HG02678 (cell line): ENCODE measurements at regions not wholly inside any gene's neighbourhood (a gene's known extent, or its start where the extent isn't known, plus 50 kb on each side); places are given as distances from the start of the nearest gene placed in this dataset.

Source experiments
- ATAC-seq: cut with Tn5 transposase; IDR thresholded peaks from one replicate; pipeline ENCODE4 v1.9.1; 2021; ENCODE audit warnings: mild to moderate bottlenecking, moderate library complexity; ENCODE audit not compliant: unreplicated experiment

DNA sequence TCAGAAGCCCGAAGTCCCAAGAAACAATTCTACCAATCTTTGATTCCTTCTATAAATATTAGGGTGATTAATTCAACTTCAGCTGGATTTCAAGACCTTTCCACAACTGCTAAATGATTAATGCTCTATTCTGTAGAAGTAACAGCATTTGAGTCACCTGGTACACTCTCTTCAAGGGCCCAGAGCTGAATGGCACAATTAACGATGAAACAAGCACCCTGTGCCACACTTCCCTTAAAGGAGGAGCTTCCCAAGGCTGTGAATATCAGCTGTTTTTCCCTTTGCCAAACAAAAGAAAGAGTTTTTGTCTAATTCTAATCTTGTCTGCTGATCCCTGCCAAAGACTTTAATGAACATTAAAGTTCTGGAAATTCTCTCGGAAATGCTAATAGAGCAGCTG lies 56.0 kb downstream of the BOD1L2 start:
- no peak for ATAC-seq

DNA sequence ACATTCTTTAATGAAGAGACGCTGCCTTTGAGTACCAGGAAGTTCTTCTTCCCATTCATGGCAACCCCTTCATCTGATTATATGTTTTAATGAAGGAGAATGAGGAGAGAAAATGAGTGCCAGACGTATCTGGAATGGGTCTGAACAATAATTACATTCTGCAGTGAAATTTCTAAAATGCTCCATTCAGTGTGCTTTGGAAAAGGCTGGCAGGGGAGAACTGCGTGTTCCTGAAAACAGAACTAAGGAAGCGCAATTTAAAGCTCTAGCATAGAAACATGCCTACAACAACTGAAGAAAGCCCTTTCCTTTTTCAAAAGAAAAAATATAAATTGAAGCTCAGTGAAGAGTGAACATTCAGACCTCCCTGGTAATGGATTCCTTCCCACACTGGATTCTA lies 58.8 kb downstream of the BOD1L2 start:
- no peak for ATAC-seq

DNA sequence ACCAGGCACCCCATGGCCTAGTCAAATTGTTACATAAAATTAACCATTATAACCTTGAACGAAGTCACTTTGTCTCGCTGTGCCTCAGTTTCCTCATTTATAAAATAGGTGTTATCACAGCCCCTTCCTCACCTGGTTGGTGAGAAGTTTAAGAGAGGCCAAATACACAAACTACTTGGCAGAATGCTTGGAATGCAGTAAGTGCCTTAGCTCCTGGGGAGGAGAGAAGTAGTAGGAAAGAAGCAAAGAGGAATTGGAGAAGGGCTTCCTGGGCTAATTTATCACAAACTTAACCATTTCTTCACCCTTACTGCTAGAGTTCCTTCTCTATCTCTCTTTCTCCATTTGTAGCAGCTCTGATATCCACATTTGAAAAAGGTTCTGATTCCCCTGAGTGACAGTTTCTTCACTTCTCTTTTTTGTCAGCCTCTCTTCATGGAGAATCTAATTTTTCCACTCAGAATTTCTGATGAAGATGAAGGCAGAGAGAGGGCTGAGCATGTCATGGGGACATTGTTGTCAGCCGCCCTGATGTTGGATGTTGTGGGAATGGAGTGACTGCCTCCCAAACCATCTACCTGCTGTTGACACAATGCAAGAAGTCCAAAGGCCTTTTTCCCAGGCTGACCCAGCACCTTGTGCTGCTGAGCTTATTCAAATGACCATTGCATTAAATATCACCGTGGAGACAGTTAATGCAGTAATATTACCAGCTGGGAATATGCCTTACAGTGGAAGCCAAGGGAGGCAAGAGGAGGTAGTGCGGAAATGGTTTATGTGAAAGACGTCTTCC lies 60.4 kb downstream of the BOD1L2 start:
- no peak for ATAC-seq

DNA sequence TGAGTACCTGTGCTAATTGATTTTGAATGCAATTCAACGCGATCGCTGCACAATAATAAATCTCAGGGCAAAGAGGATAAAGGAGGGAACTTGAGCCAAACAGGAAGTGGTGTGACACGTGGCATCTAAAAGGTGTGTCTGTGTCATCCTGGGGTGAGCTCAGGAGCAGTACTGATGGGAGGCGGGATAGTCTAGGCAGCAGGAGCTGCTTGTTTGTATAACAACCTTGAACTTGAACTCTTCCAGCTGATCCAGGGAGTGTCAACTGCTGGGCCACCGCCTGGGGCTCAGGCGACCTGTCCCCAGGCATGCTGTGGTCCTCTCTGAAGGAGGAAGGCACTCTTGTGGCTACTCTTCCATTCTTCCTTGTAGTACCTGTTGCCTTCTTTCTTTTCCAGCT lies 61.2 kb downstream of the BOD1L2 start:
- ATAC-seq: no peak

DNA sequence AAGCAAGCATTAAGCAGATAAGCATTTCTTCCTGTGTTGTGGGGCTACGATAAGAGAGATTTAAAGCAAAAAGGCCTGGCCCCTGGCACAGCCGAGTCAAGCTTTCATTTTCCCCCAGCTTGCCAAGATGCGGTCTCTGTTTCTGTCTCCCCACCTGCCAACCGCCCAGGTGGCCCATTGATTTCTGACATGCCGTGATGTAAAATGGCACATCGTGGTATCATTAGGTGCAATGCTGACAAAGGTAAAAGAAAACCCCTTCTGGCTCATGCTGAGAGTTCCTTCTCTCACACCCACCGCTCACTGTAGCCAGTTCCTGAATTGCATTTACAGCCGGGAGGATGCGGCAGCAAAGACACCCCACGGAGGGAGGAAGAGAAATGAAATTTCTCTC lies 62.8 kb downstream of the BOD1L2 start:
- ATAC-seq: peak; percentile 57

DNA sequence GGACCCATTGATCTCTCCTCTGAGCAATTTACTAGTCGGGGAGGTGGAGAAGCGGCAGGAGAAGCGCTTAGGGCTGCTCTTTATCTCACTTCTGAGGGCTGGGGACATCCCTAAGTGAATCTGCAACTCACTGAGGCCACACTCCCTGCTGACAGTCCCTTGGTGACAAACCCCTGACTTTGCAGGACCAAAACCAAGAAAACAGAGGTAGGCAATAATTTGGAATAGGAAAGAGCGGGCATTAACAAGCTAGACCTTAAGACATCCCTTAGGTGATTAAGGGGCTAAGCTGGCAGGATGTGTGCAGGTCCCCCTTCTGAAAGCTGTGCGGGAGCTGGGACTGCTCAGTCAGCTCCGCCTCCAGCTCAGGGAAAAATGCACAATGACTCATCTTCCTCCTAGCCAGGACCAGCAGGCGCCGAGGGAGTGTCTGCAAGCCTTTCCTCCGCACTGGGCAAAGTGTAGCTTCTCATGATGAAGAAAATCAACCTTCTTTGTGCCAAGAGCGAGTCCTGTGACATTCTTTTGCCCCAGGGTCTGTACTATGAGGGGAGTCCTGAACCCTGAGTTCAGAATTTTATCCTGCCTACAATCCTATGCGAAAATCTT lies 63.3 kb downstream of the BOD1L2 start:
- peak; percentile 47 for ATAC-seq

DNA sequence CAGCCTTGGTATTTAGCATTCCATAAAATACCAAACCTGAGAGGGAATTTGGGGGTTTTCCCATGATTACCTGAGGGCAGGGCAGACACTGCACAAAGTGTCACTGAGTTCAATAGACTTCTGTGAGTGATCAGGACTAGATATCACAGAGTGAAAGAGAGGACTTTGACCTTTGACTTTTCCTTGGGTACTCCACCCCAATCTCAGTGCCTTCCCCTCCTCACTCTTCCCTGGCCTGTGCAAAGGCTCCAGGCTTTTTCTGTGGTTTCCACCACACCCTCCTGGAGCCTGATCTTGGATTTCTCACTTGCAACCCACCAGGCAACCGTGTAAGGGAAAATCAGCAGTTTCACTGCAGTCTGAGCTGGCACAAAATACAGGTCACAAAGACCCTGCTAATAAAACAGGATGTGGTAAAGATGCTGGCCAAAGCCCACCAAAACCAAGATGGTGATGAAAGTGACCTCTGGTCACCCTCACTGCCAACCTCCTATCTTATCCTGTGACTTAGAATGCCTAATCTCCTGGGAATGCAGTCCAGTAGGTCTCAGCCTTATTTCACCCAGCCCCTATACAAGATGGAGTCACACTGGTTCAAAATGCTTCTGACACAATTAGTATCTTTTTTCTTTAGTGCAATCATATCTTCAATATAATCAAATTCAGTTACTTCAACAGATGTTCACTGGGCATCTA lies 64.0 kb downstream of the BOD1L2 start:
- no peak for ATAC-seq

DNA sequence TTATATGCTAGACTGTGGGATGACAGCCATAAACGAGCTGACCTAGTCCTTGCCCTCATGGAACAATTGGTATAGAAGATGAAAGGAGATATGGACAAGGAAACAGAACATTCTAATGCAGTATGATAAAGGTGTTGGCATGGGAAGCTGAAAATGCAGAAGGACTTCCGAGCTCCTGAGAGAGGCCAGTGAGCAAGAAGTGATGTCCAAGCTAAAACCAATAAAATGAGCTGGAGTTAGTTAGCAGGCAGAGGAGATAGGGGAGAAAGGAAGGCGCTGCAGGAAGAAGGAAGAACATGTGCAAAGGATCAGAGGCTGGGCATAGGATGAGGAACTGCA lies 64.5 kb downstream of the BOD1L2 start:
- no peak for ATAC-seq

DNA sequence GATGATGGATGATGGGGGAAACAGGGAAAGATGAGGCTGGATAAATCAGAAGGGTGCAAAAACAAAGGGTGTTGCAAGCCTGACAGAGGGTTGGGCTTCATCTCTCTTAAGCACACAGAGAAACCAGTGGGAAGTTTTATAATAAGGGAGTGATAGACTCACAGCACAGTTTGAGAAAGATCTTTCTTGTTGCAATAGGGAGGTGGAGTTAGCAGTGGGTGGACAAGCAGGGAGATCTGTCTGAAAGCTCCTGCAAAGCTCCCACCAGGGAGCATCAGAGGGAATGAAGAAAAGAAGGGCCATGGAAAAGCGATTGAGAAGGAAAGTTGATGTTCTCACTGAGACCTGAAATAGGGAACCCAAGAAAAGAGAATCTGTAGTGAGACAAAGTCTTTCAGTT lies 64.9 kb downstream of the BOD1L2 start:
- no peak for ATAC-seq

DNA sequence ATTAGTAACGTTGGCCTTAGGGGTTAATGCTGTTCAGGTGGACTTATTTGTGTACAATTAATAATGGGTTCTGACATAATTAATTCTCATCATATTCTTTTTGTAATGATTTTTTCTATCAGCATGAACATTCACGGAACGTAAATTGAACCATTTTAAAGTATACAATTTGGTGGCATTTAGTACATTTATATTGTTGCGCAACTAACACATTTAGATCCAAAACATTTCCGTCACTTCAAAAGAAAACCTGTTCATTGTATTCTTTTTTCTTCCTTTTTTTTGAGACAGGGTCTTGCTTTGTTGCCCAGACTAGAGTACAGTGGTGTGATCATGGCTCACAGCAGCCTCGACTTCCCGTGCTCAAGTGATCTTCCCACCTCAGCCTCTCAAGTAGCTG lies 65.8 kb downstream of the BOD1L2 start:
- ATAC-seq: no peak

DNA sequence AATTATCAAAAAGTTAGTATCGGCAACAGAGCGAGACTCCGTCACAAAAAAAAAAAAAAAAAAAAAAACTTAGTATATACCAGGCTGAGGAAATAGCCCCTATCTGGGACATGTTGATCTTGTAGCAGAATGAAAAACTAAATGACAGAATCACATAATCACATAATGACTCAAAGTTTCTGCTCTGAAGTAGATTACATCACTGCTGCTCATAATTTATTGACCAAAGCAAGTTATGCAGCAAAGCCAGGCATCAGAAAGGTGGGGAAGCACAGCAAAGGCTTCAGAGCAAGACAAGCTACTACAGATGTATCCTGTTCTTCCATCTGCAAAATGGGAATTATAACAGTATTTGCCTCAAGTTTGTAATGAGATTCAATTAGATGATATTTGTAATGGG lies 68.1 kb downstream of the BOD1L2 start:
- ATAC-seq: no peak

DNA sequence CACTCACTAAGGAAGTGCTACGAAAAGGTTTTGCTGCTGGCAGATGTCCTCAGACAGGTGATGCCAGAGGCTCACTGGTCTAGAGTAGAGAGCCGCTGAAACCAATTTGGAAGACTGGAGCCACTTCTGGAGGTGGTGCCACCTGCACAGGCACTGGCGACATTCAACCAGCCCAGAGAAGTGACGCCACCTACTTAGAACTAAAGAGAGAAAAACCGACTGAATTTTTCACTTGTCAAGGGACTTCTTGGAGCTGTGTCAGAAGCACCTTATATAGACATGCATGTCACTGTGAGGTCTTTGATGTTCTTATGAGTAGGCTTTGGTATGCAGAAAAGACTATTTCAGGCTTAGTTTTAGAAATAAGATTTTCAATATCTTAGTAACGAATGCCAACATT lies 71.4 kb downstream of the BOD1L2 start:
- no peak for ATAC-seq

DNA sequence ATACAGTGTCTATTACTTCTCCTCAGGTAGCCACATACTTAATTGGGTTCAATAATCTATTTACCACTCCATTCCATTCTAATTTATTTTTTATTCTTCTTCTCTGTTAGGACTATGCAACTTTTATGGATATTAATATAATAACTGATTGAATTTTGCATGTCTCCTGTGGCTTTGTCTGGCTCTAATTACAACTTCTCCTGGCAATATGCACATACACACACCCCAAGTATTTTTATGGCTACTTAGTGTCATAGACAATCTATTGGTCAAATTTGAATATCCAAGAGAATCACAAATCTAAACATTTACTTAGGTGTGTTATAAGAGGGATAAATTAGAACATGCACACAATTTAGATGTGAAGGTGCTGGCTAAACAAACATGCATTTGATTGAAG lies 73.1 kb downstream of the BOD1L2 start:
- no peak for ATAC-seq

DNA sequence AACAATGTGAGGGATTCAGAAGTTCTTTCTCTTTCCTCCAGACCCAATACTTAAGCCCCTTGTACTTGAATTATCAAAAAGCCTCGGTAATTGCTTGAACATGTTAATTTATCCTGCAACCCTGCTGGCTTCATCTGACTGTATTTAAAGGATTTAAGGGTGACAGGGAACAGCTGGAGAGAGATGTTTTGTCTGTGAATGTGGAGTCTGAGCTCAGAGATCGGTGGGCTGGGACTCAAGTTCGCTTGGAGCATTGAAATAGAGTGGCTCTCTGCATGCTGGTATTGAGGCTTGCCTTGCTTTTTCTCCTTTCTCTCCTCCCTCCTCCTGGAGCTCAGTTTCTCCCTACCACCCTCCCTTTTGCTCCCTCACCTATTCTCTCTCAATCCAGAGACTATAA lies 73.6 kb downstream of the BOD1L2 start:
- no peak for ATAC-seq

DNA sequence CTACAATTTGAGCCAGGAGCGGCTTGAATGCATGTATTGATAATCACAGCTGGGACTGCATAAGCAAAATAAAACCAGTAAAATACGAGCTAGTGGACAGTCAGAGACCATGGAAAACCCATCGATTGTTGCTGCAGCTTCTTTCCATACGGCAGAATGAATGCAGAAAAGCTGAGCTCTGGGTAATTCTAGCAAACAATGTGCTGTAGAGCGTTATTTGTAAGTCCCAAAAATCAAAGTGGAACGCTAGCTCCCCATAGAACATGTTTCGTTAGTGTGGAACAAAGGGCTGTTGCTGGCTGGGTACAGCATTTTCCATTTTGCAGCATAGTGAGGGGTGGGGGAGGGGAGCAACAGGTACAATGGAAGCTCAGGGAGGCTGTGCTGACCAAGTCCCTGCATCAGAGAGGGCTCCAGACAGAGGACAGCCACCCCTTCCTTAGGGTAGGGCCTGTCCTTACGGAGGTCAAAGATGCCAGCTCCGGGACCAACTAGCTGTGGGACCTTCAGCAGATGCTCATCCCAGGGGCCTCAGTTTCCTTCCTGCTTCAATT lies 74.1 kb downstream of the BOD1L2 start:
- no peak for ATAC-seq

DNA sequence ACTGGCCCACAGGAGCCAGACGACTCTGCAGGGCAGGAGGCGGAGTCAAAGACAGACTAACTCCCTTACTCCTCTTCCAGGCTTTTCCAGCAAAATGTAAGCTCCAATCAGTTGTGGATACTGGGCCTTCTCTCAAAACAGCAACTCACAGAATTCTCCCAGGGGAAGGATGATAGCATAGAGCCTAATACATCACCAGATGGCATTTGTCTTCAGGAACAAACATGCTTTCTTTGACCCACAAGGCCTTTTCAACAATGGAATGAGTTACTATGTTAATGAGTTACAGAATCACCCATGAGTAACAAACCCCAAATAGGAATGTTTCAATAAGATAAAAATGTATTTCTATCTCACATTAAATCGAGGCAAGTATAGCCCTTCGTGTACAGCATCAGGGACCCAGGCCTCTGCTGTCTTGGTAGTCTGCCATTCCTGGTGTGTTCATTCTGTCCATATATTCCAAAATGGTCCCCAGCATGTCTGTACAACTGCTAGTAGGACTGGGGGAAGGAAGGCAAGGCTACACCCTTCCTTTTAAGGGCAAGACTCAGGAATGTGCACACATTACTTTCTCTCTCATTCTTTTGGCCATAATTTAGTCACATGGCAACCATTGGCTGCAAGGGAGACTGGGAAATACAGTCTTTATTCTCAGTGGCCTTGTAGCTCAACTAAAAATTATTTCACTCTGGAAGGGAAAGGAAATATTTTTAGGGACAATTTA lies 76.4 kb downstream of the BOD1L2 start:
- ATAC-seq: no peak

DNA sequence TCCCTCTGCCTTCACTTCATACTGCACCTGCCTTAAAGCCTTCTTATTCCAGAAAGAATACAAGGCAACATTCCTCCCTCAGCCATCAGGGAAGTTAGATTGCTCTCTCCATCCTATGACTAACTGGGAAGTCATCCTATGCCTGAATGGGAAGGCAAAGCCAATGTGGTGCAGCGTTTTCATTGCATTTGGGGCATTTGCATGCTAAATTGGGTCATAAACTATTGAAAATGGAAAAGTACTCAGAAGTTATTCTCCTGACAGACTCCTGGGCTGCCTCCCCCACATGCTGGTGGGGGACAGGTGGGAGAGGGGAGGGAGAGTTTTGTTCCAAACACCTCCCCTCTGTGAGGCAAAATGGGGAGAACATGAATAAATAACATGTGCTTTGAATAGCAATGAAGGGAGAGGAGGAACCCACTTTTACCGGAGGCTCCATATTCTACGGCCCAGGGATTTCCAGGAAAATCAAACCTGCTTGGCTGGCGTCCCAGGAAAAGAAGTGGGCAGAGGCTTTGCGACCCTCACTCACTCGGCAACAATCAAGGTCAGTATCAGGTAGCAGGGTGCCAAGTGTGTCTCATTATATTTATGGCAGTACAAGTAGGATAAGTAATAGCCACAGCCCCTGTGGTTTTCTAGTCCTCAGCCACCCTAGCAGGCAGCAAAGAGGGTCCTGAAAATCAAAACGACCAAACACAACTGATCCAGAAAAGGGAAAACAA lies 84.1 kb downstream of the BOD1L2 start:
- ATAC-seq: no peak

DNA sequence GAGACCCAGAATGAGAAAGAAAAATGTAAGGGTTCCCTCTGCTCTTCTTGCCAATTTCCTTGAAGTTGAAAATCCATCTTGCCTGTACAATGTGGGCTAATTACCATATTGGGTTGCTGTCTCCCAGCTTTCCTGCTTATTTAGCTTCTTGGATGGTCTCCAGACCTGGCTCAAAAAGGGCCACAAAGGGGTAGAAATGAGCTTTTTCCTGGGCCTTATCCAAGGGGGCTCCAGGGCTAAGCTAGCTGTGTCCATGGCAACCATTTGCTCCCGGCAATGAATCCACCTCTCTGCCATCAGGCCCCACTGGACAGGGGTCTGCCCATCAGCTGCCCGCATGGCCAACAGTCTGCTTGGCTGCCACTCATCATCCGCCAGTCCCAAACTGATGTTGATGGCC lies 85.0 kb downstream of the BOD1L2 start:
- no peak for ATAC-seq

DNA sequence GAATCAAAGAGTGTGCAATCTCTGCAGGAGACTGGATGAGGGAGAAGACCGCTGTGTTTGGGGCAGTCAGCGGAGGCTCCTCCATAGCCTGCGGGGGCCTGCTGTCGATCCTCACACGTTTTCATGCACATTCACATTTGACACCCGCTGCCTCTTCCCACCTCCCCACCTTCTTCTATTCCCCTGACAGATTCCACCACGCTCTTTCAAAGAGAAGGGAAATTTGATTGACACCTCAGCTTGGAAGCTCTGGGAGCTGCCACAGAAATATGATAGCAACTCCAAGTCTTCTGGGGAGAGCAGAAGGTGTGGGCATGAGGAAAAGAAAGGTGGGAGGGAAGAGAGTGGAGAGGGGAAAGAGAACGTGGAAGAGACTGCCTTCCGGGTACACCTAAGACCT lies 87.5 kb downstream of the BOD1L2 start:
- ATAC-seq: no peak

DNA sequence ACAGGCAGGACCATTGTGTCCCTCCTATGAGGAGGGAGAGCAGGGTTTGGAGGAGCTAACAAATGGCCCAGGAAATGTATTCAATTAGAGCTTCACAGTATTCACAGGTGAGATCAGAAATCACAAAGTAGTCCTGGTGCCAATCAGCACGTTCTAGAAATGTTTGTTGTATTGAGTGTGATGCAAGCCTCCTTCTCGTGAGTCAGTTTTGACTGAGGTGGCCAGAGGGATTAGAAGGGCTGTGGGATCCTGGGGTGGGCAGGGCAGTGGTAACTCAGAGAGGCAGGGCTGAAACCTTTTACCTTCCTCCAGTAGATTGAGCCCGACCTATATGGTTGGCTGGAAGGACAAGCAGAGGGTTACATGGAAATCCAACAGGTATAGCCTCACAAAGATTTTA lies 95.0 kb downstream of the BOD1L2 start:
- ATAC-seq: no peak

DNA sequence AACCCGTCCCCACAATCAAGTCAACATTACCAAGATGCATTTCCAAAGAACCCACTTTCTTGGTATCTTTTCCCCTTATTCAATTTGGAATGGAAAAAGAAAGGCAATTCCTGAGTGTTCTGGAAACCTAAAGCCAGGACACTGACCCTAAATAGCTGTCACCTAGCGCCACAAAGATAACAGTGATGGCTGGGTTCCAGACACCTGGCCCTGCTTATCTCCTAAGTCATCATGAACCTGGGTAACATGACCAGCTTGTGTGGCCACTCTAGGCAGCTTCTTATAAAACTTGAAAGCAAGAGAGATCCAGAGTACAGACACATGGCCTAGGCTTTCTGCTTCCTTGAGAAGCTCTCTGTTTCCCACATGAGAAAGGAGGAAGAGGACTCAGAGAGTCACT lies 95.4 kb downstream of the BOD1L2 start:
- no peak for ATAC-seq
